ENCODE measurements at regions not wholly inside any gene's neighbourhood (a gene's known extent, or its start where the extent isn't known, plus 50 kb on each side); places are given as distances from the start of the nearest gene placed in this dataset.

DNA sequence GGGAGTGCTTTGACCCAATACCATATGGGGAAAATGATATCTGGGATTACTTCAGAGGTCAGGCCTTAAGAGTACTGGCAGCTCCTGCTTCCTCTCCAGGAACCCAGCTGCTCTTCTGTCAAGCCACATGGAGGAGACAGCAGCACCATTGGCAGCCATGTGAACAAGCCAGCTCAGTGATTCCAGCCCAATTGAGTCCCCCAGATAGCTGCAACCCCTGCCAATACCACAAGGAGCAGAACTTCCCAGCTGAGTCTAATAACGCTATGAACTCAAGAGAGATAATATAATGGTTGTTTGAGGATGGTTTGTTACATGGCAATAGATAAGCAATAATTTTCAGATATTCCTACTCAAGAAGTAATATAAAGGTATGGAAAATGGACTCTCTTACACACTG, 126.8 kb upstream of the CPNE4 start:
- TF ChIP-seq, protein P1, sequence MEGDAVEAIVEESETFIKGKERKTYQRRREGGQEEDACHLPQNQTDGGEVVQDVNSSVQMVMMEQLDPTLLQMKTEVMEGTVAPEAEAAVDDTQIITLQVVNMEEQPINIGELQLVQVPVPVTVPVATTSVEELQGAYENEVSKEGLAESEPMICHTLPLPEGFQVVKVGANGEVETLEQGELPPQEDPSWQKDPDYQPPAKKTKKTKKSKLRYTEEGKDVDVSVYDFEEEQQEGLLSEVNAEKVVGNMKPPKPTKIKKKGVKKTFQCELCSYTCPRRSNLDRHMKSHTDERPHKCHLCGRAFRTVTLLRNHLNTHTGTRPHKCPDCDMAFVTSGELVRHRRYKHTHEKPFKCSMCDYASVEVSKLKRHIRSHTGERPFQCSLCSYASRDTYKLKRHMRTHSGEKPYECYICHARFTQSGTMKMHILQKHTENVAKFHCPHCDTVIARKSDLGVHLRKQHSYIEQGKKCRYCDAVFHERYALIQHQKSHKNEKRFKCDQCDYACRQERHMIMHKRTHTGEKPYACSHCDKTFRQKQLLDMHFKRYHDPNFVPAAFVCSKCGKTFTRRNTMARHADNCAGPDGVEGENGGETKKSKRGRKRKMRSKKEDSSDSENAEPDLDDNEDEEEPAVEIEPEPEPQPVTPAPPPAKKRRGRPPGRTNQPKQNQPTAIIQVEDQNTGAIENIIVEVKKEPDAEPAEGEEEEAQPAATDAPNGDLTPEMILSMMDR (conservative IDR thresholded peaks at IDR 0.05; ENCODE audit: low read depth, low read length) = peak; percentile 13; the same call in 1 of the 2 replicates
- no peak for TF ChIP-seq EZH2 (IDR thresholded peaks at IDR 0.05; ENCODE audit: low read length, unreplicated experiment)

All from PC-3 (cell line).